ENCODE measurements at regions not wholly inside any gene's neighbourhood (a gene's known extent, or its start where the extent isn't known, plus 50 kb on each side); places are given as distances from the start of the nearest gene placed in this dataset.

DNA sequence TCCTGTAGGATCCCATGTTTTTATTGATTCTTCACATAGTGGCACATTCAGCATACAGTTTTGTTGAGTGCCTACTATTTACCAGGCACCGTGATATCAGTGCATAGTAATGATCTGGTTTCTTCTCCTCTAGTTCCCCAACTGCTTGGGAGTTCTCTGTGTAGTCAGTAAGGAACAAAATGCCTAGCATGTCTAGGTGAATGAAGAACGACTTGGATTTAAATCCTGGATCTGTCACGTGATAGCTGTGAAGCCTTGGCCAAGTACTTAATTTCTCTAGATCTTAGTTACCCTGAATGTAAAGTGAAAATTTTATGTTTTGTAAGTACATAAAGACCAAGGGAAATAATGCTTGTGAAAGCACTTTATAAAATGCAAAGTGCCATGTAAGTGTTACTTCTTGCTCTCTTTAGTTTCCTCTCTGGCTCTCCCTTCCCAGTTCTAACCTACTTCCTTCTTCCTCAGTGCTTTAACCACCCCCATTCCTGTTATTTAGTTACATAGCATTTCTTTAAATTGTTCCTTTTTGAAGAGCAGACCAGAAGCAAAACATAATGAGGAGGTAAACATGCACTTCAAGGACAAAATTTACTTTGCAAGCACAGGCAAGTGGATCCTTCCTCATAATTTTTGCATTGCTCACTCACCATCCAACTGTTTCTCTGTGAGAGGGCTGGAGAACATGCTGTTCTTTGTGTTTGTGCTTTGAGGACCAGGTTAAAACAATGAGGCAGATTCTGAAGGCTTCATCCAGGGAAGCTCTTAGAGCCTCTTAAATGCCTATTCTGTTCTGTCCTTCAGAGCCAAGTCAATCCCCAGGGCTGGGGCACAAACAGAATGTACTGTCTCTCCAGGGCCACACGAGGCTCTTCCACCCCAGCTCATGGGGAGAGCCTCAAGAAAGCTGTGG, 353.9 kb upstream of the TENM4 start:
- CTCF ChIA-PET (ENCODE audit: unreplicated experiment): no interaction called here
- H3K9me3 ChIP-seq (ENCODE audit: low read length): no peaks in the 10 kb centered on the region
- TF ChIP-seq, protein P1, sequence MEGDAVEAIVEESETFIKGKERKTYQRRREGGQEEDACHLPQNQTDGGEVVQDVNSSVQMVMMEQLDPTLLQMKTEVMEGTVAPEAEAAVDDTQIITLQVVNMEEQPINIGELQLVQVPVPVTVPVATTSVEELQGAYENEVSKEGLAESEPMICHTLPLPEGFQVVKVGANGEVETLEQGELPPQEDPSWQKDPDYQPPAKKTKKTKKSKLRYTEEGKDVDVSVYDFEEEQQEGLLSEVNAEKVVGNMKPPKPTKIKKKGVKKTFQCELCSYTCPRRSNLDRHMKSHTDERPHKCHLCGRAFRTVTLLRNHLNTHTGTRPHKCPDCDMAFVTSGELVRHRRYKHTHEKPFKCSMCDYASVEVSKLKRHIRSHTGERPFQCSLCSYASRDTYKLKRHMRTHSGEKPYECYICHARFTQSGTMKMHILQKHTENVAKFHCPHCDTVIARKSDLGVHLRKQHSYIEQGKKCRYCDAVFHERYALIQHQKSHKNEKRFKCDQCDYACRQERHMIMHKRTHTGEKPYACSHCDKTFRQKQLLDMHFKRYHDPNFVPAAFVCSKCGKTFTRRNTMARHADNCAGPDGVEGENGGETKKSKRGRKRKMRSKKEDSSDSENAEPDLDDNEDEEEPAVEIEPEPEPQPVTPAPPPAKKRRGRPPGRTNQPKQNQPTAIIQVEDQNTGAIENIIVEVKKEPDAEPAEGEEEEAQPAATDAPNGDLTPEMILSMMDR (conservative IDR thresholded peaks at IDR 0.05; ENCODE audit: low read length): no peak
- TF ChIP-seq EZH2phosphoT487 (IDR thresholded peaks at IDR 0.05; ENCODE audit: borderline replicate concordance, low read depth, low read length): no peak
- POLR2A ChIA-PET: no interaction called here
- H3K27ac ChIP-seq (ENCODE audit: low read depth, low read length, poor library complexity, severe bottlenecking): no peak overlapping the region
- no peaks in the 10 kb centered on the region for H3K4me1 ChIP-seq (ENCODE audit: insufficient read depth, low read length, poor library complexity, severe bottlenecking)
- no peaks in the 10 kb centered on the region for H3K36me3 ChIP-seq (ENCODE audit: insufficient read depth, low read length)
- no peak overlapping the region for H2AFZ ChIP-seq (ENCODE audit: low read length)
- H3K79me2 ChIP-seq (ENCODE audit: insufficient read depth, low read depth, low read length): no peaks in the 10 kb centered on the region
- H3K9me2 ChIP-seq (ENCODE audit: insufficient read depth, low read length): no peaks in the 10 kb centered on the region
- H3K4me3 ChIP-seq (ENCODE audit: low read depth, low read length, poor library complexity, severe bottlenecking): no peak overlapping the region
- DNase-seq (ENCODE audit: low spot score): no peak
- no peak overlapping the region for H3K4me2 ChIP-seq (ENCODE audit: low read length)
- no TSS peak for BruUV-seq (replicated peaks)
- H4K20me1 ChIP-seq (ENCODE audit: insufficient read depth, low read length): no peaks in the 10 kb centered on the region
- intact Hi-C loops (cut with micrococcal nuclease; ENCODE audit: unreplicated experiment): no loop called here

DNA sequence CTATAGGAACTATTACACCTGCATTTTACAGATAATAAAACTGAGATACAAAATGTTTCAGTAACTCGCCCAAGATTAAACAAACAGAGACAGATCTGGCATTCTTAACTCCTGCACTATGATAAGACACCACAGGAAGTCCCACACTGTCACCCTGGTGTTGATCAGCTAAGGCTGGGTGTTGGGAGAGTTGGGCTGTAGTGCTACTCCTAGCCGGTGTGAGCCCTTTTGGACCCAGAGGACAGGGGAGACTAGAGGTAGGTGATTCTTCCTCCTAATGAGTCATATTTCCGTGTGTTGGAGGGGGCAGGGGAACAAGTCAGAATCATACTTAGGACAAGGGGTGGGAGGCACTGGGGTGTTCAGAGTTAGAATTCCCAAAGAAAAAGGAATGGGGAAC, 353.2 kb upstream of the TENM4 start:
- no peaks in the 10 kb centered on the region for H3K79me2 ChIP-seq (ENCODE audit: insufficient read depth, low read depth, low read length)
- no peak overlapping the region for H3K4me3 ChIP-seq (ENCODE audit: low read depth, low read length, poor library complexity, severe bottlenecking)
- H2AFZ ChIP-seq (ENCODE audit: low read length): no peak overlapping the region
- BruUV-seq (replicated peaks): no TSS peak
- intact Hi-C loops (cut with micrococcal nuclease; ENCODE audit: unreplicated experiment): no loop called here
- H3K27ac ChIP-seq (ENCODE audit: low read depth, low read length, poor library complexity, severe bottlenecking): no peak overlapping the region
- no peaks in the 10 kb centered on the region for H4K20me1 ChIP-seq (ENCODE audit: insufficient read depth, low read length)
- ChIA-PET CTCF (ENCODE audit: unreplicated experiment) (no interaction called here), POLR2A (no interaction called here)
- H3K4me2 ChIP-seq (ENCODE audit: low read length): no peak overlapping the region
- no peaks in the 10 kb centered on the region for H3K4me1 ChIP-seq (ENCODE audit: insufficient read depth, low read length, poor library complexity, severe bottlenecking)
- TF ChIP-seq, protein P1 (conservative IDR thresholded peaks at IDR 0.05; ENCODE audit: low read length): no peak
- TF ChIP-seq EZH2phosphoT487 (IDR thresholded peaks at IDR 0.05; ENCODE audit: borderline replicate concordance, low read depth, low read length): no peak
- no peaks in the 10 kb centered on the region for H3K9me2 ChIP-seq (ENCODE audit: insufficient read depth, low read length)
- H3K9me3 ChIP-seq (ENCODE audit: low read length): no peaks in the 10 kb centered on the region
- no peaks in the 10 kb centered on the region for H3K36me3 ChIP-seq (ENCODE audit: insufficient read depth, low read length)
- no peak for DNase-seq (ENCODE audit: low spot score)

DNA sequence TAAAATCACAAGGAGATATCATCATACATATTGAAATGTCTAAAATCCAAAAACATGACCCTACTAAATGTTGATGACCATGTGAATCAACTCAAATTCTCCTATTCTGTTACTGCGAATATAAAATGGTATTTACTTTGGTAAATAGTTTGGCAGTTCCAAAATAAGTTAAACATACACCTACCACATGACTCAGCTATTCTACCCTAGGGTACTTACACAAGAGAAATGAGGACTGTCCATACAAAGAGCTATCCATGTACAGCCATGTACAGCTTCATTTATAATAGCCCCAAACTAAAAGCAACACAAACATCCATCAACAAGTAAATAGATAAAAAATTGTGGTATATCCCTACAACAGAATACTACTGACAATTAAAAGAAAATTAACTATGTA, 346.1 kb upstream of the TENM4 start:
- Histone ChIP-seq H2AFZ (ENCODE audit: low read length) (no peak overlapping the region), H3K9me3 (ENCODE audit: low read length) (no peaks in the 10 kb centered on the region), H3K79me2 (ENCODE audit: insufficient read depth, low read depth, low read length) (no peaks in the 10 kb centered on the region), H3K36me3 (ENCODE audit: insufficient read depth, low read length) (no peaks in the 10 kb centered on the region), H3K4me1 (ENCODE audit: insufficient read depth, low read length, poor library complexity, severe bottlenecking) (no peaks in the 10 kb centered on the region), H3K9me2 (ENCODE audit: insufficient read depth, low read length) (no peaks in the 10 kb centered on the region), H3K4me2 (ENCODE audit: low read length) (no peak overlapping the region), H4K20me1 (ENCODE audit: insufficient read depth, low read length) (no peaks in the 10 kb centered on the region), H3K4me3 (ENCODE audit: low read depth, low read length, poor library complexity, severe bottlenecking) (no peak overlapping the region), H3K27ac (ENCODE audit: low read depth, low read length, poor library complexity, severe bottlenecking) (no peak overlapping the region)
- no peak for DNase-seq (ENCODE audit: low spot score)
- TF ChIP-seq, protein P1 (conservative IDR thresholded peaks at IDR 0.05; ENCODE audit: low read length): no peak
- TF ChIP-seq EZH2phosphoT487 (IDR thresholded peaks at IDR 0.05; ENCODE audit: borderline replicate concordance, low read depth, low read length): no peak
- ChIA-PET CTCF (ENCODE audit: unreplicated experiment) (no interaction called here), POLR2A (no interaction called here)
- no TSS peak for BruUV-seq (replicated peaks)
- intact Hi-C loops (cut with micrococcal nuclease; ENCODE audit: unreplicated experiment): no loop called here
